Esophagus (tissue), 2 donors: ENCODE measurements at regions not wholly inside any gene's neighbourhood (a gene's known extent, or its start where the extent isn't known, plus 50 kb on each side); places are given as distances from the start of the nearest gene placed in this dataset.
A peak's percentile ranks its signal among the peaks of the same experiment; 100 is the strongest.

ENCODE experiments used
- H3K27ac ChIP-seq, 2 donors: one replicate each; pipeline ENCODE4 v1.5.1; 2013; ENCODE audit warnings: low read depth in 2 of 2, mild to moderate bottlenecking in 2 of 2, inconsistent platforms in 1 of 2, low read length in 1 of 2, moderate library complexity in 1 of 2
- H3K27me3 ChIP-seq, 2 donors: one replicate each; pipeline ENCODE4 v1.6.1; 2013; ENCODE audit warnings: low read length in 2 of 2, control low read depth in 1 of 2, mild to moderate bottlenecking in 1 of 2; ENCODE audit not compliant: insufficient read depth in 2 of 2, control insufficient read depth in 1 of 2
- H3K36me3 ChIP-seq, 2 donors: one replicate each; pipeline ENCODE4 v1.6.1; 2013; ENCODE audit warnings: low read length in 1 of 2; ENCODE audit not compliant: control insufficient read depth in 2 of 2, insufficient read depth in 2 of 2
- H3K4me1 ChIP-seq, 2 donors: one replicate each; pipeline ENCODE4 v1.6.1; 2013; ENCODE audit warnings: low read length in 1 of 2; ENCODE audit not compliant: control insufficient read depth in 2 of 2, insufficient read depth in 2 of 2
- H3K4me3 ChIP-seq, 2 donors: one replicate each; pipeline ENCODE4 v1.5.1; 2013; ENCODE audit warnings: low read length in 2 of 2, mild to moderate bottlenecking in 2 of 2, low read depth in 1 of 2, moderate library complexity in 1 of 2
- H3K9me3 ChIP-seq, 2 donors: one replicate each; pipeline ENCODE4 v1.6.1; 2013; ENCODE audit warnings: mild to moderate bottlenecking in 2 of 2, low read depth in 1 of 2, low read length in 1 of 2, moderate library complexity in 1 of 2; ENCODE audit not compliant: control insufficient read depth in 2 of 2, insufficient read depth in 1 of 2
- WGBS, 2 donors: extraction: QIAGEN DNeasy Blood & Tissue Kit; methylation state at CpG; one replicate each; pipeline ENCODE4 v1.1.7; 2013; 5-methylcytosine and 5-hydroxymethylcytosine counted together
- donor health status: healthy with polysubstance abuse.
- donor health status: Bipolar disorder and iron deficiency.

GRCh38 chr3:56860351-56860750, 58.6 kb upstream of the ARHGEF3 start:
- Histone ChIP-seq H3K9me3 (no peaks in the 10 kb centered on the region), H3K4me3 (no peak overlapping the region), H3K27ac (no peak overlapping the region), H3K36me3 (no peaks in the 10 kb centered on the region), H3K4me1 (peaks cover 0 to 2% of the 10 kb centered on the region in 2 donors), H3K27me3 (no peaks in the 10 kb centered on the region)

- Histone ChIP-seq H3K9me3 (no peaks in the 10 kb centered on the region), H3K4me3 (no peak overlapping the region), H3K27me3 (no peaks in the 10 kb centered on the region), H3K27ac (no peak overlapping the region), H3K4me1 (peaks cover 0 to 2% of the 10 kb centered on the region in 2 donors), H3K36me3 (no peaks in the 10 kb centered on the region)
- 89 to 97% methylated on average over 1 of the region's 1 CpG for WGBS, 2 donors
These were observed 56.6 kb upstream of the ARHGEF3 start for GRCh38 chr3:56858331-56858730.

GRCh38 chr3:56857178-56857577, 55.4 kb upstream of the ARHGEF3 start:
- 64 to 79% methylated on average over 4 of the region's 4 CpGs for WGBS, 2 donors
- no peak overlapping the region for H3K4me3 ChIP-seq
- no peaks in the 10 kb centered on the region for H3K27me3 ChIP-seq

GRCh38 chr3:56856752-56857151, 55.0 kb upstream of the ARHGEF3 start:
- Histone ChIP-seq H3K27me3 (no peaks in the 10 kb centered on the region), H3K27ac (no peak overlapping the region), H3K4me1 (peaks cover 0 to 2% of the 10 kb centered on the region in 2 donors), H3K4me3 (no peak overlapping the region), H3K36me3 (no peaks in the 10 kb centered on the region), H3K9me3 (no peaks in the 10 kb centered on the region)

More at GRCh38 chr3:56857178-56857577, 55.4 kb upstream of the ARHGEF3 start:
- H3K36me3 ChIP-seq: no peaks in the 10 kb centered on the region
- no peak overlapping the region for H3K27ac ChIP-seq
- H3K9me3 ChIP-seq: no peaks in the 10 kb centered on the region
- H3K4me1 ChIP-seq: peaks cover 0 to 2% of the 10 kb centered on the region in 2 donors

GRCh38 chr3:56855856-56856512, 54.2 kb upstream of the ARHGEF3 start:
- no peaks in the 10 kb centered on the region for H3K27me3 ChIP-seq
- H3K27ac ChIP-seq: no peak overlapping the region
- no peaks in the 10 kb centered on the region for H3K9me3 ChIP-seq
- 75 to 80% methylated on average over 9 of the region's 9 CpGs for WGBS, 2 donors
- no peak overlapping the region for H3K4me3 ChIP-seq
- no peaks in the 10 kb centered on the region for H3K36me3 ChIP-seq
- no peaks in the 10 kb centered on the region for H3K4me1 ChIP-seq

DNA sequence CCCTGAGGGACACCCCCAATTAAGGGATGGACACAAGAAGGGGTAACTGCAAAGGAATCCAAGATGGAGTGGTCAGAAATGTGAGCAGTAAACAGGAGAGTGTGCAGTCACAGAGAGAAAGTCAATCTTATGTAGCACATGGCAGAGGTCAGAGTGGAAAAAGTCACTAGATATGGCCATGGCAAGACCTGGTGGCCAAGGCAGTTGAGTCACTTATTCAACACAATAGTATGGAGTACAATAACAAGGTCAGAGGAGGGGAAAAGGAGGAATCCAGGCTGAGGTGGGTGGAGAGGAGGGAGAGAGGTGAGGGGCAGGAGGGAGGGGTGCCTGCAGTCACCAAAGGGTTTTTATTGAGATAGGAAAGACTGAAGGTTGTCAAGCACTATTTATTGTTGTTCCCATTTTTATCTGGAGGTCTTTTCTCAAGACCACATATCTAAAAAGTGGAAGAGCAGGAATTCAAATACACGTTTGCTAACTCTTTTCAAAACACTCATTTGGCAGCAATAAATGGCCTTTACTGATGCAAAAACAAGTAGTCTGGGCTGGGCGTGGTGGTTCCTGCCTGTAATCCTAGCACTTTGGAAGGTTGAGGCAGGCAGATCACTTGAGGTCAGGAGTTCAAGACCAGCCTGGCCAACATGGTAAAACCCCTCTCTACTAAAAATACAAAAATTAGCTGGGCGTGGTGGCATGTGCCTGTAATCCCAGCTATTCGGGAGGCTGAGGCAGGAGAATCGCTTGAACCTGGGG, 53.3 kb upstream of the ARHGEF3 start:
- H3K36me3 ChIP-seq: no peaks in the 10 kb centered on the region
- H3K4me3 ChIP-seq: no peak overlapping the region
- H3K4me1 ChIP-seq: no peaks in the 10 kb centered on the region
- no peaks in the 10 kb centered on the region for H3K9me3 ChIP-seq
- 63 to 73% methylated on average over 5 of the region's 5 CpGs for WGBS, 2 donors
- H3K27ac ChIP-seq: peak overlapping the region in 1 of 2 donors; percentile 5
- H3K27me3 ChIP-seq: no peaks in the 10 kb centered on the region

DNA sequence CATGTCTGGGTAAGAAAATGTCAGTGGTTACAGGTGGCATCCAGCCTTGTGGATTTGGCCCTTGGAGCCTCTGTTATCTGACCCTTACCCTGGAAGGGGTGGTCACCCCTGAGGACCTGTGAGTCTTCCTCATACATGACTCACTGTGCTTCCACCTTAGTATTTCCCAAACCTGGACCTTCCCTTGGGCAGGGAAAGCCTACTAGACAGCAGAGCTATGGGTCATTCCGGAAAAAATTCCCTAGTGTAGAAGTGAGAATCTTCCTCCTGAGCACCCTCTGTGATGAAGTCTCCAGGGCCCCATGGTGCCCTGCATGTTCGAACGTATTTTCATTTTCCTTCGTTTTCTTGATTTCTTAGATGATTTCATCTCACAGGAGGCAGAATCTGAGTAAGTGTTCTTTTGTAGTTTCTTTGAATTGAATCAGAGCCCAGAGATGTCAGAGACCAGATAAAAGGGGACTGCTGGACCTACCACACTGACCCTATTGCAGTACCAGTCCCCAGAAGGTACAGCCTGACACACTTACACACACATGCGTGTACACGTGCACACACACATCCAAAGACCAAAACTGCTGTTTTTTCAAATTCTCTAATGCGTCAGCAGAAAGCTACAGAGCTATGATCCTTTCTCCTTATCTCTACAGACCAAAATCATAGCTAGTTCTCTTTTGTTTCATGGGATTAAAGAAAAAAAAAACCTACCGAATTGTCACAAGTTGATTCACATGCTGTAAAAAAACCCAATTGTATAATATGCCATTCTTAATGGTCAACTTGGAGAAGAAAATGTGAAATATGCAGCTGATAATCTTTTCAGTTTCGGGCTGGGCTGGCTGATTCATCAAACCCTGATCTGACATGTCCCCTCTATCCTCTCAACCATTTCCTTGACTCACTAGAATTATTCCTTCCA, 50.5 kb upstream of the ARHGEF3 start:
- Histone ChIP-seq H3K4me1 (no peaks in the 10 kb centered on the region), H3K27me3 (no peaks in the 10 kb centered on the region), H3K27ac (peak overlapping the region; percentile 15 to 49), H3K36me3 (no peaks in the 10 kb centered on the region), H3K4me3 (no peak overlapping the region), H3K9me3 (no peaks in the 10 kb centered on the region)
- 64 to 69% methylated on average over 9 of the region's 9 CpGs for WGBS, 2 donors
